HL-60/S4 (cell line): ENCODE measurements at regions not wholly inside any gene's neighbourhood (a gene's known extent, or its start where the extent isn't known, plus 50 kb on each side); places are given as distances from the start of the nearest gene placed in this dataset.

ENCODE experiments used
- in situ Hi-C: fragments of 300-500 bp; cut with MboI; formaldehyde crosslinking; loops from 2 replicates; pipeline ENCODE4 v1.14.3; 2022; ENCODE audit warnings: low sequenced_read_pairs

DNA sequence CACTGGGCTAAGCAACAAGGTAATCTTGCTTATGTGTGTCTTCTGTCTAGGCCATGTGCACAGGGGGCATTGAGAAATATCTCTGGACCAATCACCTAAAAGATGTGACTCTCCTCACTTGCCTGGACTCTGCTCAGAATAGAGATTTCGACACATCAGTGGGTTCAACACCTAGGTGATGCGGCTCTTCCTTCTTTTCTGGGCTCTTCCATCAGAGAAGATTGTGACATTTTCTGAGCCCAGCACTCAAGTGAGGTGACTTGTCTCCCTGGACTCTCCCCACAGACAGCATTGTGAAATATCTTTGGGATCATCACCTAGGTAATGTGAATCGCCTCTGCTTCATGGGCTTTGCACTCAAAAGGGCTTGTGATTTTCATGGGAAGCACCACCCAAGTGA lies 1904.1 kb downstream of the TP53TG3F start:
- in situ Hi-C loops: no loop called here

DNA sequence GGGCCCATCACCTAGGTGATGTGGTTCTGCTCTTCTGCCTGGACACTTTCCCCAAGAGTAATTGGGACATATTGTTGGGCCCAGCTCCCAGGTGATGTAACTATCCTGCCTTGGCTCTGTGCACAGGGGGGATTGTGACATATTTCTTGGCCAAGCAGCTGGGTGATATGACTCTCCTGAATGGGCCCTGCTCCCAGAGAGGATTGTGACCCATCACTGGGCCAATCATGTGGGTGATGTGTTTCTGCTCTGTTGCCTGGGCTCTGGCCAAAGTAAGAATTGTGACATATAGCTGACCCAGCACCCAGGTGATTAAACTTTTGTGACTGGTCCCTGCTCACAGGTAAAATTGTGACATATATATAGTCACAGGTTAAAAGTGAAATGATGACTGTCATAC lies 1904.9 kb downstream of the TP53TG3F start:
- in situ Hi-C loops: no loop called here

DNA sequence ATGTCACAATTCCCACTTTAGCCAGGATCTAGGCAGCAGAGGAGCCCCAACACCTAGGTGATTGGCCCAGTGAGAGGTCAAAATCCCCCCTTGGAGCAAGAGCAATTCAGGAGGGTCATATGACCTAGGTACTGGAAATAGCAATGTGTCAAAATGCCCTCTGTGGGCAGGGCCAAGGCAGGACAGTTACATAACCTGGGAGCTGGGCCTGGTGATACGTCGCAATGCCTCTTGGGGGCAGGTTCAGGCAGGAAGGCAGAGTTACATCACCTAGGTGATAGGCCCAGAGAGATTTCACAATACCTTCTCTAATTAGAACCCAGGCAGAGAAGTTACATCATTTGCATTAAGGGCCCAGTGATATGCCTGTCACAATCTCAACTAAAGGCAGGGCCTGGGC lies 1906.3 kb downstream of the TP53TG3F start:
- in situ Hi-C loops: no loop called here

DNA sequence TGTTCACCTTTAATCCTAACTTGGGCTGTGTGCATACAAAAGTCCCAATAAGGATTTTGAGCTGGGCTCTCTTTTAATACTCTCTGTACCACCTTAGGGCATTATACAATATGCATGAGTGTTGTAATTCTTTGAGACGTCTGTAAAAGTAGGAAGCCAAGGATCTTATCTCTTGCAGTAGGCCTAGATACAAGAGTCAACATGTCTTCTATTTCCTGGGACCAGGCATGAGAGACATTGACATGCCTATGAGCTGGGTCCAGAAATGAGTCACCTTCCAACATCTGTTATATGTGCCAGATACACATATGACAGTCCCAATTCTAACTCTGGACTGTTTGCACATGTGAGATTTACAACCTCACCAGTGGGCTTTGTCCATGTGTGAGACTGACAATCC lies 1911.2 kb downstream of the TP53TG3F start:
- in situ Hi-C loops: no loop called here

DNA sequence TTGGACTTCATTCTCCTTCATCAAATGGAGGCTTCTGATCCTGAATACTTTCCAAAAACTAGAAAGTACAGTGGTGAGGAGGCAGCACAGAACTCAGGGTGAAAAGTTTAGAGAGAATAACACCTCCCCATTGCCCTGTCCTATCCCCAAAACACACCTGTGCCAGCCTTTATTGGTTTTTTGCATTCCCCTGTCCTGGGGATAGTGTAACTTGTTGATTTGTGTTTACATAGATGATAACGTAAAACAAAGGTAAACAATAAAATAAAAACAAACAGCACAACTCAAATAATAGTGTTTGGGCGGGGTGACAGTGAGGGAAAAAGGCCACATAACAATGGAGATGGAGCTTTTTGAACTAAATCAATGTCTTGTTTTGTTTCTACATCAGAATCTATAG lies 1917.7 kb downstream of the TP53TG3F start:
- in situ Hi-C loops: loop anchor here (25.0 kb wide), 3 partner anchors 90 to 190 kb away; no protein-coding TSS in a partner anchor

DNA sequence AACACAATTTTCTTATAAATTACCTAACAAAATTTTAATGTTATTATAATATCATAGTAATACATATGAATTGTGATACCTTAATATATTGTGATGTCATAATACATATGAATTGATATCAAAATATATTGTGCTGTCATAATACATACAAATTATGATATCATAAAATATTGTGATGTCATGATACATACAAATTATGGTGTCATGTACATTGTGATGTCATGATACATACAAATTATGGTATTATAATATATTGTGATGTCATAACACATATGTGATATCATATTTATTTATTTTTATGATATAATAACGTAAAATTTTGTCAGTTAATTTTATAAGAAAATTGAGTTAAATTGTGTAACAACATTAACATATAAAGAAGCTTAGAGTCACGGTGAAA lies 1927.2 kb downstream of the TP53TG3F start:
- in situ Hi-C loops: loop anchor here (25.0 kb wide), 3 partner anchors 99 to 199 kb away; no protein-coding TSS in a partner anchor

DNA sequence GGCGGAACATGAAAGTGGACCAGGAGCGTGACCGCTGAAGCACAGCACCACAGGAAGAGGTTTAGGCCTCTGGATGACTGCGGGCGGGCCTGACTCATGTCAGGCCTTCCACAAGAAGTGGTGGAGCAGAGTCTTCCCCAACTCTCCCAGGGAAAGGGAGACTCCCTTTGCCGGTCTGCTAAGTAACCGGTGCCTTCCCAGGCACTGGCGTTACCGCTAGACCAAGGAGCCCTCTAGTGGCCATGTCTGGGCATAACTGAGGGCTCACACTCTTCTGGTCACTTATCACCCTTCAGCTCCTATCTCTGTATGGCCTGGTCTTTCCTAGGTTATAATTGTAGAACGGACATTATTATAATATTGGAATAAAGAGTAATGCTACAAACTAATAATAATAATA lies 1931.9 kb downstream of the TP53TG3F start:
- in situ Hi-C loops: loop anchor here (25.0 kb wide), 3 partner anchors 96 to 204 kb away; no protein-coding TSS in a partner anchor

DNA sequence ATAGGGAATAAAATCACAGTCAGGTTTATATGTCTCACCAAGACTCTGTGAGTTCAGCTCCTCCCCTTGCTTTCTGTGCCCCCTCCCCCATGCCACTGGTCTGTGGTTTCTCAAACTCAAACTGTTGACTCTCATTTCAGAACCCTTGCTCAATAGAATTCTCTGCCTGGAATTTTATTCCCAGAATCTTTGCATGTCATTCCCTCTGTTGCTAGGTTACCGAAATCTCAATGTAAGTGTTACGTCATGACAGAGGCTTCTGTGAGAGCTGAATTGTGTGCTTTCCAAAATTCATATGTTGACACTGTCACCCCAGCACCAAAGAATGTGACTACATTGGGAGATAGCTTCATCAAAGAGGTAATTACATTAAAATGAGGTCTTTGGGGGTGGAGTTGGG lies 1938.8 kb downstream of the TP53TG3F start:
- in situ Hi-C loops: loop anchor here (25.0 kb wide), 3 partner anchors 89 to 211 kb away; no protein-coding TSS in a partner anchor

DNA sequence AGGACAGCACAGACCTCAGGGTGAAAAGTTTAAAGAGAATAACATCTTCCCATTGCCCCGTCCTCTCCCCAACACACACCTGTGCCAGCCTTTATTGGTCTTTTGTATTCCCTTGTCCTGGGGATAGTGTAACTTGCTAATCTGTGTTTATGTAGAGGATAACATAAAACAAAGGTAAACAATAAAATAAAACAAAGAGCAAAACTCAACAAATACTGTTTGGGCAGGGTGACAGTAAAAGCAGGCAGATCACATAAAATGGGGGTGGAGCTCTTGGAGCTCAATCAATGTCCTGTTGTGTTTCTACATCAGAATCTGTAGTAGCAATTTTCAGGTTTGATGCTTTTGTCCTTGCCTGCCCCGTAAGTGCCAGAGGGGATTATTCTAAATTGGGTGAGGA lies 1939.7 kb downstream of the TP53TG3F start:
- in situ Hi-C loops: loop anchor here (25.0 kb wide), 3 partner anchors 88 to 212 kb away; no protein-coding TSS in a partner anchor

DNA sequence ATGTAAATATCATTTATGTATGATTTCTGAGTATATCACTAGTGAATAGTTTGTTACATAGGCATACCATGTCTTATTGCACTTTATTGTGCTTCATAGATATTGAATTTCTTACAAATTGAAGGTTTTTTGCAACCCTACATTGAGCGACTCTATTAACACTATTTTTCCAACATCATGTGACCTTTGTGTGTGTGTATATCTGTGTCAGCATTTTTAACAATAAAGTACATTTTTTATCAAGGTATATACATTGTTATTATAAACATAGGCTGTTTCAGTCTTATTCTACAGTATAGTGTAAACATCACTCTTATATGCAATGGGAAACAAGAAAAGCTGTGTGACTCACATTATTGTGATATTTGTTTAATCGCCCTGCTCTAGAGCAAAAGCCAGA lies 1944.9 kb downstream of the TP53TG3F start:
- in situ Hi-C loops: no loop called here

DNA sequence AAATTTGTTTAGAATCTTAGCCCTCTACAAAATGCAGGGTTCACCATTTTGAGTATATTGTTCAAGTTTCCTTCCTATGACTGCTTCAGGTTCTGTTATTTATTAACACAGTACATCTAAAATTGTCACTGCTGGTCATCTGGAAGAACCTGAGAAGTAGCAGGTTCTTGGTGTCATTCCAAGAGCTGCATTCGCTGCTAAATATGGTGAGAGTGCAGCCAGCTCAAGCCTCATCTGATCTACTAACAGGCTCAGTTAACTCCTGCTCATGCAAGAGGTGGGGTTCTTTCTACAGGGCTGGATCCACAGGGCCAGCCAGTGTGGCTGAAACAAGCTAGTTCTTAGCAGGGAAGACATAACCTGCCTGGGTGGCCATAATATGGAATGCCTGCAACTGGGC lies 1946.1 kb downstream of the TP53TG3F start:
- in situ Hi-C loops: no loop called here

DNA sequence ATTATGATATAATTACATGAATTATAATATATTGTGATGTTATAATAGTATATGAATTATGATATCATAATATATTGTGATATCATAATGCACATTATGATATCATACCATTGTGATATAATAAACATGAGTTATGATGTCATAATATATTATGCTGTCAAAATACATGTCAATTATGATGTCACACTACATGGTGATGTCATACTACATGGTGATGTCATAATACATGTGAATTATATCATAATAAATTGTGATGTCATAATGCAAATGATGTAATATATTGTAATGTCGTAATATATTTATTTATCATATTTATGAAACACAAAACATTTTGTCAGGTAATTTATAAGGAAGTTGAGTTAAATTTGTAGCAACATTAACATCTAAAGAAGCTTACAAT lies 1950.1 kb downstream of the TP53TG3F start:
- in situ Hi-C loops: no loop called here

DNA sequence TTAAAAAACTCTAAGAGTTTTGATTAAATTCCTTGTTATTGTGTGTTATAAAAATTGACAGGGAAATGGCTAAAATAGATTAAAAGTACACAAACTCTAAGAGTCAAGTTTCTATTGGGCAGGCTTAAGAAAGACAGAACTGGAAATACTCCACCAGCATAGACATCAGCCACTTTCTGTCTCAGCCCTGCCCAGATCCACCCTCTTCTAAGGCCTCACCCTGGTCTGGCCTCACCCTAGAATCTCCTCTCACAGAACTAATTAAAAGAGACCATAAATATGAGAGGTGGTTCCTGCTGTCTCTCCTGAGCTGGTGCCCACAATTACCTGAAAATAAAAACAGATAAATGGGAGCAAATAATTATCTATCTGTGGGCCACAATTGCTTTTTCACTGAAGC lies 1951.0 kb downstream of the TP53TG3F start:
- in situ Hi-C loops: no loop called here

DNA sequence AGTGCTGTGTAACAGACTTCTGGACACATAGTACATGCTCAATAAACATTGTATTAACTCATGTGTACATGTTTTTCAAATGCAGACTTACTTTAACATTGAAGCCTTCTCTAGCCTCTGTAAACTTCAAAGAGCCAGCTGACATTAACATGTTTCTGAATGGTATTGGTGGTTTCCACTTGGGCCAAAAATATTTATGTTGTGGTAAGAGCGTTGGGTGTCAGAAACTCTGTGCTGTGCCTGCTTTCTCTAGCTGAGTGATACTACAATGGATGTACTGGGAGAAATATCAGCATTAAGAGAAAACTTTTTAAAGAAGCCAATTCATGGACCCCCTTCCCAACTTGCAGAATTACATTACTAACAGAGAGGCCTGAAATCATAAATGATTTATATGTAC lies 1951.7 kb downstream of the TP53TG3F start:
- in situ Hi-C loops: no loop called here

DNA sequence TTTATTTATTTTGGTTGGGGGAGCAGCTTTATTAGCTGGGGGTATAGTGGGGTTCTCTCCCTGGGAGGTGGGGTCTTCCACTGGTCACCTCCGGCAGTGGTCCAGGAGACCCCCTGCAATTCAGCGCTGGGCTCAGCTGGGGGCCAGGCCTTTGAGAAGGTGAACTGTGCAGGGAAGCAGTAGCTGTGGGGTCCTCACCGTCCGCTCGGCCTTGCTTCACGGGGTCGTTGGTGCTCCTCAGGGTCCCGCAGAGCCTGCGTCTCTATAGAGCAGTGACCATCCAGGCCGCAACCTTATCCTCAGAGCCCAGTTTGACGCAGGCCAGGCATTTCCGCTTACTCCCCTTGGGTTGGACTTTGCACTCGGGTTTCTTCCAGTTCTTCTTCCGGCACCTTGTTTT lies 1954.7 kb downstream of the TP53TG3F start:
- in situ Hi-C loops: no loop called here

DNA sequence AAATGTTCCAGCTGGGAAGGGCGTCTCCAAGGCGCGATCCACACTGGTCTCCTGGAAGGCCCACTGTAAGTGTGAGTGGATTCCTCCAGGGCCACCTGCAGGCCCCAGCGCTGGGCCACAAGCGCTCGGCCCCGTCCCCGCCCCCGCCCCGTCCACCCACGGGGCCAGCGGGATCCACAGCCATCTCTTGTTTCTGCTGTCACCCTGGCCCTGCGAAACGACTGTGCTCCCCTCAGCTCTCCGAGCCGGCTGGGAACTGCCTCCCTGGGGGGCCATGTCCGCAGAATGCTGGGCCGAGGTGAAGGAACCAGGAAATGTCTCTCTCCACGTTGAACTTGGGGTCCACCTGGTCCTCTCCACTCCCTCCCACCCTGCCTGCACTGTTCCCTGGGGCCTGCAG lies 1955.2 kb downstream of the TP53TG3F start:
- in situ Hi-C loops: no loop called here

DNA sequence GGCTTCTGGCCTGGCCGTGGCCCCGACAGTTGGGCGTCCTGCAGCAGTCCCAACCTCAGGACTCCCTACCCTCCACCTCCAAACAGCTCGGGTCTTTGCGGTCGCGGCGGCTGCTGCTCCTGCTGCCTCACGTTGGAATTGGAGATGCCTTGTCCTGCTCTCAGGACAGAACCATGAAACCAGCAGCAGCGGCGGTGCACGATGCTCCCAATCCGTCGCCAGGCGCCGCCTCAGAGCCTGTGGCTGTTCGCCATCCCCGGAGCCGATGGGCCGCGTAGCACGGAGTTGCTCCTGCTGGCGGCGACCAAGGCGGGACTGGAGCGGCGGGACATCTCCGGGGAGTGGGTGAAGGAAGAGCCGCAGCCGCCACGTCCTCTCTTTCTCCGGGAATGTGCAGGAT lies 1965.9 kb downstream of the TP53TG3F start:
- in situ Hi-C loops: no loop called here

DNA sequence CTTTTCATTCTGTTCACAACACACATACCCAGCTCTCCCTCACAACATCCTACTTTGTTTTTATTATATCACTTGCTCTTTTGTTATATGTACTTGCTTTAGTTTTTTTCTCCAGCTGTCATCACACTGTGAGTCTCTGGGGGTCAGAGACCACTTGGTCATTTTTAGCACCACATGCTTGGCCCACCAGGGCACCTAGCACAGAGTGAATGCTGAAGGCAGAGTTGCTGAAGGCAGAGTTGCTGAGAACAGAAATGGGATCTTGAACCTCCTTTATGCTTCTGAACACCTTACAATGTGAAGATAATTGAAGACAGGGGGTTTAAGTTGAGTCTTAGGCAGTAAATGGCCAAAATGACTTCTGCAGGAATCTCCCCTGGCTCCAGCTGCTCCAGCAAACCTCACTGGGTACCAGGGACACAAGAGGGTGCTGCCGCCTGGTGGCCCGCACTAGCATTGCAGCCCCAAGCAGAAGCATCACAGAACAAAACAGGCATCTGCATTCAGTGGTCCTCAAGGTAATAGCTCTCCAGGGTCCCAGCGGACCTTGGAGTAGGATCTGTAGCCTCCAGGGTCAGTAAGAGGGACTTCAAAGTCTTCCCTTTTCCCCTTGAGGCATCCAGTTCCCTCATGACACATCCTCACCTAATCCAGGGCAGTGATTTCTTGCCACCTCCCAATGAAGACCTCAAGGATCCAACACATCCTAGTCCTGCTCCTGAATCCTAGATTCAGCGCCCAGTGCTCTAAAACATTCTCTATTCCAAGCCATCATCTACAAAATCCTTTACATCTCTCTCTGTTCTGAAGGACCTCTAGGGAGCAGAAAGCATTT lies 1972.6 kb downstream of the TP53TG3F start:
- in situ Hi-C loops: no loop called here

DNA sequence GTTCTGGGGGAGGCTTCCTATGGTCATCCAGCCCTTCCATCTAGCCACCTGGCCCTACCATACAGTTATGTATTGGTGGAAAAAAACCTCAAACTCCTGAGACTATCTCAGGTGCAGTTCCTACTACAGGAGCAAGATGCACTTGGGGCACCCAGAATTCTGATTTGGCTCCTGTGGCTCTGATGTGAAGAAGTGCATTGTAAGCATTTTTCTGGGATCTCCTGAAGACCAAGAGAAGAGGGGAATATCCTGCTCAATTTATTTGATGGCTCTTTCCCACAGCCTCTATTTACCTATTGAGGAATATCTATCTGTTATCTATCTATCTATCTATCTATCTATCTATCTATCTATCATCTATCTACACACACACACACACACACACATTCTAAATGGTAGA lies 1981.5 kb downstream of the TP53TG3F start:
- in situ Hi-C loops: no loop called here

DNA sequence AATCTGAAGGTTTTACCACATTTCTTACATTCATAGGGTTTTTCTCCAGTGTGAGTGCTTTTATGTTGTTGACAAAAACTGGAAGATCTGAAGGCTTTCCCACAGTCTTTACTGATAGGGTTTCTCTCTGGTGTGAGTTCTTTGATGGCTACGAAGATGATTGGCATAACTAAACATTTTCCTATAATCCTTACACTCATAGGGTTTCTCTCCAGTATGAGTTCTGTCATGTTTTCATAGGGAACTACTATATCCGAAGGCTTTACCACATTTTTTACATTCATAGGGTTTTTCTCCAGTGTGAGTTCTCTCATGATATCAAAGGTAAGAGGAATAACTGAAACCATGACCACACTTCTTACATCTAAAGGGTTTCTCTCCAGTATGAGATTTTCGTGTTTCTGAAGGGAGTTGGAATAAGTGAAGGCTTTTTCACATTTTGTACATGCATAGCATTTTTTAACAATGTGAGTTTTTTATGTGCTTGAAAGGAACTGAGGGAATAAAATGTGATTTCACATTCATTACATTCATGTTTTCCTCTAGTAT lies 1987.7 kb downstream of the TP53TG3F start:
- in situ Hi-C loops: no loop called here

DNA sequence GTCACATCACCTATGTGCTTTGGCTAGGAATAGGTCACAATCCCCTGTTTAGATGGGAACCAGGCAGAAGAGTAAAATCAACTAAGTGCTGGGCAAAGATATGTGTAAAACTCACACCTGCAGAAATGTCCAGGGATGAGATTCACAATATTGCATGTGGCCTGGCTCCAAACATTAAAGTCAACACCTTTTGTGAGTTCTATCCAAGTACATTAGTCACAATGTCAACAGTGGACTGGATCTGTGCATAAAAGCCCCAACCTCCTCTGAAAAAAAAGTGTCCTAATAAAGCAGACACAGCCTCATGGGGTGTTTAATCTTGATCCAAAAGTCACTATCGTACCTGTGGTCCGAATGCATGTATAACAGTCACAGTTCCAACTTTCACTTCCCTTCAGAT lies 1990.3 kb downstream of the TP53TG3F start:
- in situ Hi-C loops: no loop called here

DNA sequence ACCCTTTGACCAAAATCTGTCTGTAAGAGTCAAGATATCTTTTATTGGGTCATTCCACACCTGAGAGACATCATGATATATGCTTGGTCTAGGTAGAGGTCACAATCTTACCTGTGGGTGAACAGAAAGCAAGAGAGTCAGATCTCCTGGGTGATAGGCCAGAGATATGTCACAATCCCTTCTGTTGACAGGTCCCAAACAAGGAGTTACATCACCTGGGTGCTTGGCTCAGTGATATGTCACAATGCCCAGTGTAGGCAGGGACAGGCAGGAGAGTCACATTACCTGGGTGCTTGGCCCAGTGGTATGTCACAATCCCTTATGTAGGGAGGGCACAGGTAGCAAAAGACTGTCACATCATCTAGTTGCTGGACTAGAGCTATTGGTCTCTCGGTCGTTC lies 1991.2 kb downstream of the TP53TG3F start:
- in situ Hi-C loops: no loop called here
